ENCODE measurements at regions not wholly inside any gene's neighbourhood (a gene's known extent, or its start where the extent isn't known, plus 50 kb on each side); places are given as distances from the start of the nearest gene placed in this dataset.

DNA sequence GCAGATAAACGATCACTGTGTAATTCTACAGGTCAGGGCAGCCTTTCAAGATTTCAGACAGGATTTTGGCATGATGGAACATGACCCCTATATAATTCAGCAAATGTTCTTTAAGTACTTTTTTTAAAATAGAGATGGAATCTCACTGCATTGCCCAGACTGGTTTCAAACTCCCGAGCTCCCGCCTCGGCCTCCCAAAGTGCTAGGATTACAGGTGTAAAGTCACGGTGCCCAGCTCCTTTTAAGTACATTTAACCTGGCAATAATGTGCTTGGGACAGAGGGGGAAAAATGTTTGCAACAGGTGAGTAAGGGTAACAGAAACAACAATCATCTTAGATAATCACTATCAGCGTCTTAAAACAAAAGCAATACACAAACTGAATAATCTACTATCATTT is 66.5 kb upstream of the PSMD7 start:
- TF ChIP-seq, protein P1, sequence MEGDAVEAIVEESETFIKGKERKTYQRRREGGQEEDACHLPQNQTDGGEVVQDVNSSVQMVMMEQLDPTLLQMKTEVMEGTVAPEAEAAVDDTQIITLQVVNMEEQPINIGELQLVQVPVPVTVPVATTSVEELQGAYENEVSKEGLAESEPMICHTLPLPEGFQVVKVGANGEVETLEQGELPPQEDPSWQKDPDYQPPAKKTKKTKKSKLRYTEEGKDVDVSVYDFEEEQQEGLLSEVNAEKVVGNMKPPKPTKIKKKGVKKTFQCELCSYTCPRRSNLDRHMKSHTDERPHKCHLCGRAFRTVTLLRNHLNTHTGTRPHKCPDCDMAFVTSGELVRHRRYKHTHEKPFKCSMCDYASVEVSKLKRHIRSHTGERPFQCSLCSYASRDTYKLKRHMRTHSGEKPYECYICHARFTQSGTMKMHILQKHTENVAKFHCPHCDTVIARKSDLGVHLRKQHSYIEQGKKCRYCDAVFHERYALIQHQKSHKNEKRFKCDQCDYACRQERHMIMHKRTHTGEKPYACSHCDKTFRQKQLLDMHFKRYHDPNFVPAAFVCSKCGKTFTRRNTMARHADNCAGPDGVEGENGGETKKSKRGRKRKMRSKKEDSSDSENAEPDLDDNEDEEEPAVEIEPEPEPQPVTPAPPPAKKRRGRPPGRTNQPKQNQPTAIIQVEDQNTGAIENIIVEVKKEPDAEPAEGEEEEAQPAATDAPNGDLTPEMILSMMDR (conservative IDR thresholded peaks at IDR 0.05 in 1 of 2, IDR thresholded peaks at IDR 0.05 in 1 of 2; ENCODE audit: low read depth in 1 of 2, low read length in 2 of 2), result no peak
- TF ChIP-seq EZH2 (IDR thresholded peaks at IDR 0.05; ENCODE audit: low read length, missing control alignments), result no peak

All from fibroblast of lung (primary cell).